DOHH2 (cell line): ENCODE measurements at regions not wholly inside any gene's neighbourhood (a gene's known extent, or its start where the extent isn't known, plus 50 kb on each side); places are given as distances from the start of the nearest gene placed in this dataset.

Experiments used
- CTCF ChIP-seq: fragments of 200-600 bp; sonication (generic); IDR thresholded peaks from one replicate; pipeline ENCODE4 v1.5.1; 2014; ENCODE audit warnings: antibody characterized with exemption, mild to moderate bottlenecking, low read depth, low read length; ENCODE audit not compliant: poor library complexity, severe bottlenecking
- EZH2phosphoT487 ChIP-seq: fragments of 200-600 bp; sonication (generic); IDR thresholded peaks from 2 replicates; pipeline ENCODE4 v1.6.1; 2017; ENCODE audit warnings: borderline replicate concordance, mild to moderate bottlenecking, antibody characterized with exemption, low read length, moderate library complexity, mixed read lengths

- TF ChIP-seq CTCF = no peak
- no peak for TF ChIP-seq EZH2phosphoT487
These were observed 130.9 kb downstream of the HTR1A start for GRCh38 chr5:63831381-63831780.
